ENCODE measurements at regions not wholly inside any gene's neighbourhood (a gene's known extent, or its start where the extent isn't known, plus 50 kb on each side); places are given as distances from the start of the nearest gene placed in this dataset.

DNA sequence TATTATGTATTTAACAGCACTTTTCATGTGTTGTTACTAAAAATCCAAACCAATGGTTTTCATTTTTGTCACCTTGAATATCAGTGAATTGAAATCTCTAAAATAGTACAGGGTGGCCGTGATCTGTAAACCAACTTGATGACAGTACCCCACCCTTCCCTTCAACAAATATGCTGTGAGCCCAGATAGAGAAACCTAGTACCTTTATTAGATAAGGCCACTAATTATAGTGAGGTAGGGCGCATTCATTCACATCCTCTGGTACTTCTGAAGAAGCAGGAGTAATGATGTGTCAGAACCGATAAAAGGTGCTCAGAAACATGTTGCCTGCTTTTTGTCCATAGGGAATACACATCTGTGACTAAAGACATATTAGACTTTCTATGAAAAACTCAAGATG is 409.5 kb downstream of the GJA1 start:
- intact Hi-C loops (cut with micrococcal nuclease; ENCODE audit: unreplicated experiment) (loop anchor here (5.0 kb wide), 1 partner anchor 187 kb away; no protein-coding TSS in a partner anchor), in situ Hi-C loops (cut with HindIII; ENCODE audit: extremely low pct_ligation_motif_present, low pct_unique_long_range_greater_than_20kb) (loop anchor here (10.0 kb wide), 1 partner anchor 410 kb away; the partner anchor contains the start of gene GJA1)
- no peak for FAIRE-seq
- H3K9me3 ChIP-seq (ENCODE audit: low read length): no peaks in the 10 kb centered on the region
- no peak overlapping the region for H3K27ac ChIP-seq (ENCODE audit: extremely low read length, insufficient read depth, low read length)
- no peak for DNase-seq (ENCODE audit: low spot score)
- H3K4me3 ChIP-seq (replicated peaks in 1 of 3; ENCODE audit: insufficient read depth in 1 of 3, low read depth in 2 of 3, low read length in 3 of 3): no peak overlapping the region
- no peaks in the 10 kb centered on the region for H3K36me3 ChIP-seq (replicated peaks in 1 of 2; ENCODE audit: control insufficient read depth in 1 of 2, insufficient read depth in 2 of 2, low read length in 2 of 2)
- H3K4me1 ChIP-seq (ENCODE audit: insufficient read depth, low read length): no peaks in the 10 kb centered on the region
- ATAC-seq: no peak
- no peak overlapping the region for H3K4me2 ChIP-seq (ENCODE audit: low read depth, low read length)
- WGBS (ENCODE audit: low lambda C conversion rate): 2% methylated on average over 3 of the region's 3 CpGs
- H3K9ac ChIP-seq (ENCODE audit: insufficient read depth, low read depth, low read length): no peak overlapping the region
- H4K20me1 ChIP-seq (ENCODE audit: insufficient read depth, low read length): no peaks in the 10 kb centered on the region
- H3K79me2 ChIP-seq (ENCODE audit: insufficient read depth, low read length): no peaks in the 10 kb centered on the region
- no TSS peak for BruUV-seq (replicated peaks)
- no peaks in the 10 kb centered on the region for H3K27me3 ChIP-seq (ENCODE audit: control insufficient read depth in 1 of 2, insufficient read depth in 2 of 2, low read length in 2 of 2)
- POLR2A ChIA-PET: no interaction called here
- CTCF ChIA-PET (ENCODE audit: low intra/inter-chr PET ratio, low total read pairs): no interaction called here
- no peak overlapping the region for H2AFZ ChIP-seq (ENCODE audit: low read length)
- TF ChIP-seq, protein P1, sequence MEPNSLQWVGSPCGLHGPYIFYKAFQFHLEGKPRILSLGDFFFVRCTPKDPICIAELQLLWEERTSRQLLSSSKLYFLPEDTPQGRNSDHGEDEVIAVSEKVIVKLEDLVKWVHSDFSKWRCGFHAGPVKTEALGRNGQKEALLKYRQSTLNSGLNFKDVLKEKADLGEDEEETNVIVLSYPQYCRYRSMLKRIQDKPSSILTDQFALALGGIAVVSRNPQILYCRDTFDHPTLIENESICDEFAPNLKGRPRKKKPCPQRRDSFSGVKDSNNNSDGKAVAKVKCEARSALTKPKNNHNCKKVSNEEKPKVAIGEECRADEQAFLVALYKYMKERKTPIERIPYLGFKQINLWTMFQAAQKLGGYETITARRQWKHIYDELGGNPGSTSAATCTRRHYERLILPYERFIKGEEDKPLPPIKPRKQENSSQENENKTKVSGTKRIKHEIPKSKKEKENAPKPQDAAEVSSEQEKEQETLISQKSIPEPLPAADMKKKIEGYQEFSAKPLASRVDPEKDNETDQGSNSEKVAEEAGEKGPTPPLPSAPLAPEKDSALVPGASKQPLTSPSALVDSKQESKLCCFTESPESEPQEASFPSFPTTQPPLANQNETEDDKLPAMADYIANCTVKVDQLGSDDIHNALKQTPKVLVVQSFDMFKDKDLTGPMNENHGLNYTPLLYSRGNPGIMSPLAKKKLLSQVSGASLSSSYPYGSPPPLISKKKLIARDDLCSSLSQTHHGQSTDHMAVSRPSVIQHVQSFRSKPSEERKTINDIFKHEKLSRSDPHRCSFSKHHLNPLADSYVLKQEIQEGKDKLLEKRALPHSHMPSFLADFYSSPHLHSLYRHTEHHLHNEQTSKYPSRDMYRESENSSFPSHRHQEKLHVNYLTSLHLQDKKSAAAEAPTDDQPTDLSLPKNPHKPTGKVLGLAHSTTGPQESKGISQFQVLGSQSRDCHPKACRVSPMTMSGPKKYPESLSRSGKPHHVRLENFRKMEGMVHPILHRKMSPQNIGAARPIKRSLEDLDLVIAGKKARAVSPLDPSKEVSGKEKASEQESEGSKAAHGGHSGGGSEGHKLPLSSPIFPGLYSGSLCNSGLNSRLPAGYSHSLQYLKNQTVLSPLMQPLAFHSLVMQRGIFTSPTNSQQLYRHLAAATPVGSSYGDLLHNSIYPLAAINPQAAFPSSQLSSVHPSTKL (CRISPR knock-in tag; IDR thresholded peaks at IDR 0.05): no peak
- TF ChIP-seq ZNF576 (CRISPR knock-in tag; IDR thresholded peaks at IDR 0.05) (no peak), ZNF574 (CRISPR knock-in tag; IDR thresholded peaks at IDR 0.05) (no peak), TOE1 (CRISPR knock-in tag; IDR thresholded peaks at IDR 0.05) (no peak), RORA (CRISPR knock-in tag; IDR thresholded peaks at IDR 0.05) (no peak), HOXA5 (CRISPR knock-in tag; IDR thresholded peaks at IDR 0.05) (no peak), GATA4 (IDR thresholded peaks at IDR 0.05; ENCODE audit: borderline replicate concordance, low read depth) (no peak), KLF9 (CRISPR knock-in tag; IDR thresholded peaks at IDR 0.05; ENCODE audit: low read depth) (no peak)
- TF ChIP-seq, protein P2, sequence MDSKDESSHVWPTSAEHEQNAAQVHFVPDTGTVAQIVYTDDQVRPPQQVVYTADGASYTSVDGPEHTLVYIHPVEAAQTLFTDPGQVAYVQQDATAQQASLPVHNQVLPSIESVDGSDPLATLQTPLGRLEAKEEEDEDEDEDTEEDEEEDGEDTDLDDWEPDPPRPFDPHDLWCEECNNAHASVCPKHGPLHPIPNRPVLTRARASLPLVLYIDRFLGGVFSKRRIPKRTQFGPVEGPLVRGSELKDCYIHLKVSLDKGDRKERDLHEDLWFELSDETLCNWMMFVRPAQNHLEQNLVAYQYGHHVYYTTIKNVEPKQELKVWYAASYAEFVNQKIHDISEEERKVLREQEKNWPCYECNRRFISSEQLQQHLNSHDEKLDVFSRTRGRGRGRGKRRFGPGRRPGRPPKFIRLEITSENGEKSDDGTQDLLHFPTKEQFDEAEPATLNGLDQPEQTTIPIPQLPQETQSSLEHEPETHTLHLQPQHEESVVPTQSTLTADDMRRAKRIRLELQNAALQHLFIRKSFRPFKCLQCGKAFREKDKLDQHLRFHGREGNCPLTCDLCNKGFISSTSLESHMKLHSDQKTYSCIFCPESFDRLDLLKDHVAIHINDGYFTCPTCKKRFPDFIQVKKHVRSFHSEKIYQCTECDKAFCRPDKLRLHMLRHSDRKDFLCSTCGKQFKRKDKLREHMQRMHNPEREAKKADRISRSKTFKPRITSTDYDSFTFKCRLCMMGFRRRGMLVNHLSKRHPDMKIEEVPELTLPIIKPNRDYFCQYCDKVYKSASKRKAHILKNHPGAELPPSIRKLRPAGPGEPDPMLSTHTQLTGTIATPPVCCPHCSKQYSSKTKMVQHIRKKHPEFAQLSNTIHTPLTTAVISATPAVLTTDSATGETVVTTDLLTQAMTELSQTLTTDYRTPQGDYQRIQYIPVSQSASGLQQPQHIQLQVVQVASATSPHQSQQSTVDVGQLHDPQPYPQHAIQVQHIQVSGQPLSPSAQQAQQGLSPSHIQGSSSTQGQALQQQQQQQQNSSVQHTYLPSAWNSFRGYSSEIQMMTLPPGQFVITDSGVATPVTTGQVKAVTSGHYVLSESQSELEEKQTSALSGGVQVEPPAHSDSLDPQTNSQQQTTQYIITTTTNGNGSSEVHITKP (CRISPR knock-in tag; IDR thresholded peaks at IDR 0.05; ENCODE audit: low read depth): no peak
- TF ChIP-seq, protein P3, sequence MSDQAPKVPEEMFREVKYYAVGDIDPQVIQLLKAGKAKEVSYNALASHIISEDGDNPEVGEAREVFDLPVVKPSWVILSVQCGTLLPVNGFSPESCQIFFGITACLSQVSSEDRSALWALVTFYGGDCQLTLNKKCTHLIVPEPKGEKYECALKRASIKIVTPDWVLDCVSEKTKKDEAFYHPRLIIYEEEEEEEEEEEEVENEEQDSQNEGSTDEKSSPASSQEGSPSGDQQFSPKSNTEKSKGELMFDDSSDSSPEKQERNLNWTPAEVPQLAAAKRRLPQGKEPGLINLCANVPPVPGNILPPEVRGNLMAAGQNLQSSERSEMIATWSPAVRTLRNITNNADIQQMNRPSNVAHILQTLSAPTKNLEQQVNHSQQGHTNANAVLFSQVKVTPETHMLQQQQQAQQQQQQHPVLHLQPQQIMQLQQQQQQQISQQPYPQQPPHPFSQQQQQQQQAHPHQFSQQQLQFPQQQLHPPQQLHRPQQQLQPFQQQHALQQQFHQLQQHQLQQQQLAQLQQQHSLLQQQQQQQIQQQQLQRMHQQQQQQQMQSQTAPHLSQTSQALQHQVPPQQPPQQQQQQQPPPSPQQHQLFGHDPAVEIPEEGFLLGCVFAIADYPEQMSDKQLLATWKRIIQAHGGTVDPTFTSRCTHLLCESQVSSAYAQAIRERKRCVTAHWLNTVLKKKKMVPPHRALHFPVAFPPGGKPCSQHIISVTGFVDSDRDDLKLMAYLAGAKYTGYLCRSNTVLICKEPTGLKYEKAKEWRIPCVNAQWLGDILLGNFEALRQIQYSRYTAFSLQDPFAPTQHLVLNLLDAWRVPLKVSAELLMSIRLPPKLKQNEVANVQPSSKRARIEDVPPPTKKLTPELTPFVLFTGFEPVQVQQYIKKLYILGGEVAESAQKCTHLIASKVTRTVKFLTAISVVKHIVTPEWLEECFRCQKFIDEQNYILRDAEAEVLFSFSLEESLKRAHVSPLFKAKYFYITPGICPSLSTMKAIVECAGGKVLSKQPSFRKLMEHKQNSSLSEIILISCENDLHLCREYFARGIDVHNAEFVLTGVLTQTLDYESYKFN (CRISPR knock-in tag; conservative IDR thresholded peaks at IDR 0.05): no peak
